ENCODE measurements at regions not wholly inside any gene's neighbourhood (a gene's known extent, or its start where the extent isn't known, plus 50 kb on each side); places are given as distances from the start of the nearest gene placed in this dataset.

- no peak for DNase-seq (ENCODE audit: low read depth)
Measured at GRCh38 chr22:27573280-27574001, 228.1 kb downstream of the MN1 start.

- DNase-seq (ENCODE audit: low read depth): no peak
Measured at GRCh38 chr22:27574002-27574366, 227.6 kb downstream of the MN1 start.

GRCh38 chr22:27574651-27575050 lies 226.9 kb downstream of the MN1 start:
- DNase-seq (ENCODE audit: low read depth): no peak

- DNase-seq (ENCODE audit: low read depth): no peak
Measured at GRCh38 chr22:27575348-27575747, 226.2 kb downstream of the MN1 start.

GRCh38 chr22:27576413-27576812 lies 225.1 kb downstream of the MN1 start:
- DNase-seq (ENCODE audit: low read depth): no peak

GRCh38 chr22:27576815-27577573 lies 224.6 kb downstream of the MN1 start:
- DNase-seq (ENCODE audit: low read depth): no peak

GRCh38 chr22:27577574-27577969 lies 224.0 kb downstream of the MN1 start:
- DNase-seq (ENCODE audit: low read depth): no peak

GRCh38 chr22:27578937-27579617 lies 222.5 kb downstream of the MN1 start:
- DNase-seq (ENCODE audit: low read depth): no peak

- no peak for DNase-seq (ENCODE audit: low read depth)
Measured at GRCh38 chr22:27580311-27580897, 221.2 kb downstream of the MN1 start.

- no peak for DNase-seq (ENCODE audit: low read depth)
Measured at GRCh38 chr22:27581236-27581635, 220.3 kb downstream of the MN1 start.

GRCh38 chr22:27581688-27582087 lies 219.9 kb downstream of the MN1 start:
- no peak for DNase-seq (ENCODE audit: low read depth)

- DNase-seq (ENCODE audit: low read depth): no peak
Measured at GRCh38 chr22:27583856-27584255, 217.7 kb downstream of the MN1 start.

- DNase-seq (ENCODE audit: low read depth): no peak
Measured at GRCh38 chr22:27585141-27585540, 216.4 kb downstream of the MN1 start.

- DNase-seq (ENCODE audit: low read depth): no peak
Measured at GRCh38 chr22:27588268-27588667, 213.3 kb downstream of the MN1 start.

- no peak for DNase-seq (ENCODE audit: low read depth)
Measured at GRCh38 chr22:27588915-27589314, 212.6 kb downstream of the MN1 start.

GRCh38 chr22:27591060-27591459 lies 210.5 kb downstream of the MN1 start:
- no peak for DNase-seq (ENCODE audit: low read depth)

- no peak for DNase-seq (ENCODE audit: low read depth)
Measured at GRCh38 chr22:27593378-27593777, 208.2 kb downstream of the MN1 start.

- no peak for DNase-seq (ENCODE audit: low read depth)
Measured at GRCh38 chr22:27594020-27594419, 207.5 kb downstream of the MN1 start.

GRCh38 chr22:27594474-27595134 lies 207.0 kb downstream of the MN1 start:
- no peak for DNase-seq (ENCODE audit: low read depth)

GRCh38 chr22:27596133-27596870 lies 205.3 kb downstream of the MN1 start:
- no peak for DNase-seq (ENCODE audit: low read depth)

GRCh38 chr22:27597703-27598444 lies 203.7 kb downstream of the MN1 start:
- no peak for DNase-seq (ENCODE audit: low read depth)

All from activated T-cell treated with anti-CD3 and anti-CD28 coated beads for 24 hours (primary cell).